Breast epithelium (tissue), 4 donors: ENCODE measurements at regions not wholly inside any gene's neighbourhood (a gene's known extent, or its start where the extent isn't known, plus 50 kb on each side); places are given as distances from the start of the nearest gene placed in this dataset.

Source experiments
- DNase-seq, 2 donors: peaks; one replicate each; pipeline ENCODE4 v3.0.0-alpha.2; 2019; ENCODE audit warnings: low spot score in 2 of 2
- H3K27ac ChIP-seq, 2 donors: fragments of 200-600 bp; sonication (generic) in 1 of 2; one replicate each; pipeline ENCODE4 v1.5.1; 2016 to 2019; ENCODE audit warnings: mild to moderate bottlenecking in 1 of 2
- H3K27me3 ChIP-seq, 2 donors: fragments of 200-600 bp; sonication (generic) in 1 of 2; one replicate each; pipeline versions ENCODE4 v1.5.1 to v1.6.0; 2017 to 2019; ENCODE audit warnings: control low read depth in 1 of 2, mild to moderate bottlenecking in 1 of 2
- H3K36me3 ChIP-seq: fragments of 200-600 bp; one replicate; pipeline ENCODE4 v1.5.1; 2019
- H3K4me1 ChIP-seq, 2 donors: fragments of 200-600 bp; sonication (generic); one replicate each; pipeline ENCODE4 v1.5.1; 2016 to 2019; ENCODE audit warnings: control low read depth in 1 of 2
- H3K4me3 ChIP-seq, 3 donors: fragments of 200-600 bp; sonication (generic); 1 replicate in 2 of 3; 2 replicates in 1 of 3; pipeline ENCODE4 v1.5.1; 2016 to 2019; ENCODE audit warnings: mild to moderate bottlenecking in 3 of 3, moderate library complexity in 2 of 3
- H3K9me3 ChIP-seq, 2 donors: fragments of 200-600 bp; sonication (generic) in 1 of 2; one replicate each; pipeline ENCODE4 v1.5.1; 2016 to 2019; ENCODE audit warnings: control low read depth in 1 of 2
- CTCF ChIP-seq, 3 donors: fragments of 450-650 bp; IDR thresholded peaks; one replicate each; pipeline ENCODE4 v1.5.1; 2016 to 2017; ENCODE audit warnings: antibody characterized with exemption in 3 of 3, mild to moderate bottlenecking in 3 of 3, moderate library complexity in 3 of 3
- POLR2A ChIP-seq: fragments of 450-650 bp; IDR thresholded peaks from one replicate; pipeline ENCODE4 v1.6.1; 2016; ENCODE audit warnings: antibody characterized with exemption, mild to moderate bottlenecking, moderate library complexity
- POLR2AphosphoS5 ChIP-seq, 3 donors: sonication (generic); formaldehyde crosslinking; IDR thresholded peaks; one replicate each; pipeline ENCODE4 v1.6.1; 2017; ENCODE audit warnings: antibody characterized with exemption in 3 of 3
- intact Hi-C: fragments of 100-400 bp; cut with DNase I; formaldehyde crosslinking; loops from one replicate; pipeline ENCODE4 v1.15.1; 2023; ENCODE audit warnings: low total_unique reads

- H3K36me3 ChIP-seq = no peaks in the 10 kb centered on the region
- no peak for TF ChIP-seq POLR2A
- TF ChIP-seq CTCF (IDR thresholded peaks at IDR 0.05) = no peak
- TF ChIP-seq POLR2AphosphoS5 (IDR thresholded peaks at IDR 0.05) = no peak
- no peak for DNase-seq
- H3K27me3 ChIP-seq = no peaks in the 10 kb centered on the region
- no peak overlapping the region for H3K4me3 ChIP-seq
- H3K4me1 ChIP-seq = no peaks in the 10 kb centered on the region
- H3K9me3 ChIP-seq = peaks cover 0 to under 1% of the 10 kb centered on the region in 2 donors
- no peak overlapping the region for H3K27ac ChIP-seq
- intact Hi-C loops = no loop called here
These were observed 57.9 kb upstream of the SLC5A9 start for GRCh38 chr1:48164571-48164970.

GRCh38 chr1:48160486-48161132, 61.9 kb upstream of the SLC5A9 start:
- TF ChIP-seq POLR2A (no peak), POLR2AphosphoS5 (IDR thresholded peaks at IDR 0.05) (no peak), CTCF (IDR thresholded peaks at IDR 0.05) (no peak)
- Histone ChIP-seq H3K36me3 (no peaks in the 10 kb centered on the region), H3K4me1 (no peaks in the 10 kb centered on the region), H3K9me3 (no peaks in the 10 kb centered on the region), H3K27ac (no peak overlapping the region), H3K27me3 (no peaks in the 10 kb centered on the region), H3K4me3 (no peak overlapping the region)
- DNase-seq = no peak
- intact Hi-C loops = no loop called here

GRCh38 chr1:48139275-48139674, 83.2 kb upstream of the SLC5A9 start:
- H3K36me3 ChIP-seq = no peaks in the 10 kb centered on the region
- H3K27ac ChIP-seq = no peak overlapping the region
- no peak for TF ChIP-seq POLR2AphosphoS5 (IDR thresholded peaks at IDR 0.05)
- no peak for TF ChIP-seq CTCF (IDR thresholded peaks at IDR 0.05)
- TF ChIP-seq POLR2A = no peak
- intact Hi-C loops = no loop called here
- H3K4me3 ChIP-seq = no peak overlapping the region
- H3K9me3 ChIP-seq = peaks cover 5 to 7% of the 10 kb centered on the region in 2 donors
- H3K4me1 ChIP-seq = no peaks in the 10 kb centered on the region
- no peak for DNase-seq
- H3K27me3 ChIP-seq = no peaks in the 10 kb centered on the region

GRCh38 chr1:48127735-48128685, 94.5 kb upstream of the SLC5A9 start:
- H3K27ac ChIP-seq = no peak overlapping the region
- no peaks in the 10 kb centered on the region for H3K4me1 ChIP-seq
- H3K36me3 ChIP-seq = no peaks in the 10 kb centered on the region
- H3K4me3 ChIP-seq = no peak overlapping the region
- no peak for DNase-seq
- TF ChIP-seq POLR2AphosphoS5 (IDR thresholded peaks at IDR 0.05) (no peak), POLR2A (no peak), CTCF (IDR thresholded peaks at IDR 0.05) (no peak)
- intact Hi-C loops = no loop called here
- H3K9me3 ChIP-seq = no peaks in the 10 kb centered on the region
- no peaks in the 10 kb centered on the region for H3K27me3 ChIP-seq

GRCh38 chr1:48123647-48124046, 98.9 kb upstream of the SLC5A9 start:
- H3K4me3 ChIP-seq = no peak overlapping the region
- no peaks in the 10 kb centered on the region for H3K9me3 ChIP-seq
- DNase-seq = no peak
- no peak overlapping the region for H3K27ac ChIP-seq
- no peak for TF ChIP-seq POLR2AphosphoS5 (IDR thresholded peaks at IDR 0.05)
- TF ChIP-seq POLR2A = no peak
- no peak for TF ChIP-seq CTCF (IDR thresholded peaks at IDR 0.05)
- no peaks in the 10 kb centered on the region for H3K36me3 ChIP-seq
- H3K4me1 ChIP-seq = no peaks in the 10 kb centered on the region
- H3K27me3 ChIP-seq = no peaks in the 10 kb centered on the region
- intact Hi-C loops = no loop called here
